HL-60 (cell line): ENCODE measurements at regions not wholly inside any gene's neighbourhood (a gene's known extent, or its start where the extent isn't known, plus 50 kb on each side); places are given as distances from the start of the nearest gene placed in this dataset.

Experiments
- DNase-seq, 2 experiments: peaks; one replicate each; pipeline ENCODE4 v3.0.0-alpha.2; 2010 to 2020; ENCODE audit warnings: low read depth in 1 of 2, low spot score in 1 of 2
- H3K27ac ChIP-seq: fragments of 250-450 bp; sonication (Bioruptor Pico); replicated peaks from 2 replicates; pipeline ENCODE4 v1.5.1; 2020; ENCODE audit warnings: mild to moderate bottlenecking, moderate library complexity
- H3K27me3 ChIP-seq: fragments of 250-450 bp; sonication (Bioruptor Pico); 2 replicates; pipeline ENCODE4 v1.5.1; 2021; ENCODE audit warnings: mild to moderate bottlenecking, moderate library complexity; ENCODE audit not compliant: insufficient read depth, poor library complexity, severe bottlenecking
- H3K4me3 ChIP-seq: replicated peaks from 2 replicates; pipeline ENCODE4 v1.5.1; 2011; ENCODE audit warnings: mild to moderate bottlenecking, control low read depth, low read length; ENCODE audit not compliant: insufficient read depth
- GABPA ChIP-seq: IDR thresholded peaks from 2 replicates; pipeline ENCODE4 v1.6.1; 2012; ENCODE audit warnings: low read depth
- POLR2AphosphoS5 ChIP-seq: IDR thresholded peaks from 2 replicates; pipeline ENCODE4 v1.6.1; 2012; ENCODE audit warnings: low read depth
- SPI1 ChIP-seq: IDR thresholded peaks from 2 replicates; pipeline ENCODE4 v1.6.1; 2012; ENCODE audit warnings: low read depth, mild to moderate bottlenecking, borderline replicate concordance
- TF ChIP-seq, protein P1 (sequence below): IDR thresholded peaks from one replicate; pipeline ENCODE4 v1.5.1; 2011; ENCODE audit warnings: low read length, control low read depth, inconsistent platforms; ENCODE audit not compliant: insufficient read depth
- TF ChIP-seq, protein P2 (sequence below): IDR thresholded peaks from 2 replicates; pipeline ENCODE4 v1.6.1; 2012; ENCODE audit warnings: low read depth; ENCODE audit not compliant: insufficient replicate concordance

DNA sequence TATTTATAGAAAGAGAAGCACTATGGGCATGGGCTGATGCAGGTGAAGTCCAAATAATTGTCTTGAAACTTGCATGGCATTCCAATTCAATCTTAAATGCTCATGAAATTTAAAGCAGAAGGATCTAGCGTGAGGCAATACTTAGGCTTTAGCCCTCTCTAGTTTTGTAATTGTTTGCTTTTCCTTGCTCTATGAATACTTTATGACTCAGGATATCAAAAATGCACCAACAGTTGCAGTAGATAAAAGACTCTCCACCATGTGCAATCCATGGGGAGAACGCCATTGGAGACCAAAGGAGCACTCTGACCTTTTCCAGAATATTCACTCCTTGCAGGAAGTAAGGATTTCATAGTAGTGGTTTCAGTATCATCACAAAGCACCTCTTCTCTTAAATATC lies 436.4 kb downstream of the LRRIQ3 start:
- Histone ChIP-seq H3K4me3 (no peak overlapping the region), H3K27me3 (no peaks in the 10 kb centered on the region), H3K27ac (no peak overlapping the region)
- TF ChIP-seq GABPA = no peak
- no peak for TF ChIP-seq SPI1
- no peak for TF ChIP-seq POLR2AphosphoS5
- TF ChIP-seq, protein P1, sequence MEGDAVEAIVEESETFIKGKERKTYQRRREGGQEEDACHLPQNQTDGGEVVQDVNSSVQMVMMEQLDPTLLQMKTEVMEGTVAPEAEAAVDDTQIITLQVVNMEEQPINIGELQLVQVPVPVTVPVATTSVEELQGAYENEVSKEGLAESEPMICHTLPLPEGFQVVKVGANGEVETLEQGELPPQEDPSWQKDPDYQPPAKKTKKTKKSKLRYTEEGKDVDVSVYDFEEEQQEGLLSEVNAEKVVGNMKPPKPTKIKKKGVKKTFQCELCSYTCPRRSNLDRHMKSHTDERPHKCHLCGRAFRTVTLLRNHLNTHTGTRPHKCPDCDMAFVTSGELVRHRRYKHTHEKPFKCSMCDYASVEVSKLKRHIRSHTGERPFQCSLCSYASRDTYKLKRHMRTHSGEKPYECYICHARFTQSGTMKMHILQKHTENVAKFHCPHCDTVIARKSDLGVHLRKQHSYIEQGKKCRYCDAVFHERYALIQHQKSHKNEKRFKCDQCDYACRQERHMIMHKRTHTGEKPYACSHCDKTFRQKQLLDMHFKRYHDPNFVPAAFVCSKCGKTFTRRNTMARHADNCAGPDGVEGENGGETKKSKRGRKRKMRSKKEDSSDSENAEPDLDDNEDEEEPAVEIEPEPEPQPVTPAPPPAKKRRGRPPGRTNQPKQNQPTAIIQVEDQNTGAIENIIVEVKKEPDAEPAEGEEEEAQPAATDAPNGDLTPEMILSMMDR = no peak
- TF ChIP-seq, protein P2, sequence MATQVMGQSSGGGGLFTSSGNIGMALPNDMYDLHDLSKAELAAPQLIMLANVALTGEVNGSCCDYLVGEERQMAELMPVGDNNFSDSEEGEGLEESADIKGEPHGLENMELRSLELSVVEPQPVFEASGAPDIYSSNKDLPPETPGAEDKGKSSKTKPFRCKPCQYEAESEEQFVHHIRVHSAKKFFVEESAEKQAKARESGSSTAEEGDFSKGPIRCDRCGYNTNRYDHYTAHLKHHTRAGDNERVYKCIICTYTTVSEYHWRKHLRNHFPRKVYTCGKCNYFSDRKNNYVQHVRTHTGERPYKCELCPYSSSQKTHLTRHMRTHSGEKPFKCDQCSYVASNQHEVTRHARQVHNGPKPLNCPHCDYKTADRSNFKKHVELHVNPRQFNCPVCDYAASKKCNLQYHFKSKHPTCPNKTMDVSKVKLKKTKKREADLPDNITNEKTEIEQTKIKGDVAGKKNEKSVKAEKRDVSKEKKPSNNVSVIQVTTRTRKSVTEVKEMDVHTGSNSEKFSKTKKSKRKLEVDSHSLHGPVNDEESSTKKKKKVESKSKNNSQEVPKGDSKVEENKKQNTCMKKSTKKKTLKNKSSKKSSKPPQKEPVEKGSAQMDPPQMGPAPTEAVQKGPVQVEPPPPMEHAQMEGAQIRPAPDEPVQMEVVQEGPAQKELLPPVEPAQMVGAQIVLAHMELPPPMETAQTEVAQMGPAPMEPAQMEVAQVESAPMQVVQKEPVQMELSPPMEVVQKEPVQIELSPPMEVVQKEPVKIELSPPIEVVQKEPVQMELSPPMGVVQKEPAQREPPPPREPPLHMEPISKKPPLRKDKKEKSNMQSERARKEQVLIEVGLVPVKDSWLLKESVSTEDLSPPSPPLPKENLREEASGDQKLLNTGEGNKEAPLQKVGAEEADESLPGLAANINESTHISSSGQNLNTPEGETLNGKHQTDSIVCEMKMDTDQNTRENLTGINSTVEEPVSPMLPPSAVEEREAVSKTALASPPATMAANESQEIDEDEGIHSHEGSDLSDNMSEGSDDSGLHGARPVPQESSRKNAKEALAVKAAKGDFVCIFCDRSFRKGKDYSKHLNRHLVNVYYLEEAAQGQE = no peak
- DNase-seq = no peak

DNA sequence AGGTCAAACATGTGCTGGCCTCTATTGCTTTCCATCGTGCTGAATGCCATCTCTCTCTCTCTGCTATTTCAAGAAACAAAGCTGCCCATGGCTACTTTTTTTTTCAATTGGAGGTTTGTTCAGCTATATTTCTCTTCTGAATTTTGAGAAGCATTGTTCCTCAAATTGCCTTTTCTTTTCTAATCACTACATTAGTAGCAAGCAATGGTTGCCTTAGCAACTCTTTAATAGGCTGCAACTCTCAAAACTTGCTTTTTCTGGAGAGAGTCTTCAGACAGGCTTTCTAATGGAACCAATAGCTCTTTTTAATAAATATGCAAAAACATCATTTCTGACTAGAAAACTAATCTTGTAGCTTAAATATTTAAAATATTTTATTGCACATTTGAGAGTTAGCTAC lies 439.0 kb downstream of the LRRIQ3 start:
- Histone ChIP-seq H3K27ac (no peak overlapping the region), H3K4me3 (no peak overlapping the region), H3K27me3 (no peaks in the 10 kb centered on the region)
- TF ChIP-seq SPI1 (no peak), POLR2AphosphoS5 (no peak), GABPA (no peak)
- TF ChIP-seq, protein P2 = no peak
- TF ChIP-seq, protein P1 = no peak
- DNase-seq = no peak

DNA sequence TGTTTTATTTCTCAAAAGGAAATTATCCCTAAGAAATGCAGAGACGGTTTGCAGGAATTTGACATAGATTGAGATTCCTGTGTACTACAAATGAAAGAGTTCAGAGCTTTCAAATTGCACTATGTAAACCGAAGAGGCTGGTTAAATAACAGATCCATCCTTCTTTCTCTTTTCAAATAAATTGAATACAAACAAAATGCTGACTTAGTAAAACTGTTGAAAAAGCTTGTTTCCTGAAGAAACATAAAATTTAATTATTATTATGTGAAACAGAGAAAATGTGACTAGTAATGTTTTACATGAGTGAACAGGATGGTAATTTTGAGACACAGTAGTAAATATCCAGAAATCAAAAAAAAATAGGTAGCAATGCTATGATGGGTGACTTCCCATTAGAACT lies 441.2 kb downstream of the LRRIQ3 start:
- DNase-seq = no peak
- TF ChIP-seq, protein P1 = no peak
- TF ChIP-seq POLR2AphosphoS5 = no peak
- no peak for TF ChIP-seq GABPA
- TF ChIP-seq, protein P2 = no peak
- no peak for TF ChIP-seq SPI1
- Histone ChIP-seq H3K27me3 (no peaks in the 10 kb centered on the region), H3K4me3 (no peak overlapping the region), H3K27ac (no peak overlapping the region)
